ENCODE measurements at regions not wholly inside any gene's neighbourhood (a gene's known extent, or its start where the extent isn't known, plus 50 kb on each side); places are given as distances from the start of the nearest gene placed in this dataset.

- H3K4me1 Mint-ChIP-seq (ENCODE audit: low read depth): peaks cover 2% of the 10 kb centered on the region
- peaks cover 6% of the 10 kb centered on the region for H3K9me3 Mint-ChIP-seq
- H3K27ac ChIP-seq (ENCODE audit: low read depth in 1 of 2, low read length in 2 of 2): no peak overlapping the region
- no peak for TF ChIP-seq CTCF (IDR thresholded peaks at IDR 0.05)
- no peak for ATAC-seq (ENCODE audit: poor library complexity)
- H3K27me3 ChIP-seq (ENCODE audit: control insufficient read depth in 1 of 2, insufficient read depth in 2 of 2, low read length in 2 of 2): no peaks in the 10 kb centered on the region
- intact Hi-C loops (cut with DNase I, micrococcal nuclease): no loop called here
- ChIA-PET POLR2A (no interaction called here), CTCF (interaction anchor here (0.9 kb wide), 1 partner anchor 36 kb away, joined by 3 read pairs; no protein-coding TSS in a partner anchor)
- peaks cover 0 to 6% of the 10 kb centered on the region in 2 experiments for H3K9me3 ChIP-seq (ENCODE audit: control insufficient read depth in 1 of 2, insufficient read depth in 1 of 2, low read length in 2 of 2)
- H3K27ac Mint-ChIP-seq: no peak overlapping the region
- H3K27me3 Mint-ChIP-seq: peaks cover 3% of the 10 kb centered on the region
- H3K4me3 Mint-ChIP-seq: no peak overlapping the region
- H3K4me3 ChIP-seq (ENCODE audit: low read length): no peak overlapping the region
- no peak for DNase-seq
- no peaks in the 10 kb centered on the region for H3K4me1 ChIP-seq (ENCODE audit: insufficient read depth, low read length)
- no peaks in the 10 kb centered on the region for H3K36me3 Mint-ChIP-seq (ENCODE audit: low read depth)
- no peaks in the 10 kb centered on the region for H3K36me3 ChIP-seq (ENCODE audit: insufficient read depth, low read length)
Observed at GRCh38 chr12:116642683-116643082, 83.5 kb downstream of the MAP1LC3B2 start.

- Histone ChIP-seq H3K36me3 (ENCODE audit: insufficient read depth, low read length) (no peaks in the 10 kb centered on the region), H3K4me3 (ENCODE audit: low read length) (no peak overlapping the region), H3K27me3 (ENCODE audit: control insufficient read depth in 1 of 2, insufficient read depth in 2 of 2, low read length in 2 of 2) (no peaks in the 10 kb centered on the region), H3K27ac (ENCODE audit: low read depth in 1 of 2, low read length in 2 of 2) (no peak overlapping the region), H3K4me1 (ENCODE audit: insufficient read depth, low read length) (no peaks in the 10 kb centered on the region), H3K9me3 (ENCODE audit: control insufficient read depth in 1 of 2, insufficient read depth in 1 of 2, low read length in 2 of 2) (peaks cover 0 to 6% of the 10 kb centered on the region in 2 experiments)
- no peak for TF ChIP-seq CTCF (IDR thresholded peaks at IDR 0.05)
- H3K27ac Mint-ChIP-seq: no peak overlapping the region
- no peaks in the 10 kb centered on the region for H3K27me3 Mint-ChIP-seq
- ChIA-PET CTCF (no interaction called here), POLR2A (no interaction called here)
- no peak overlapping the region for H3K4me3 Mint-ChIP-seq
- ATAC-seq (ENCODE audit: poor library complexity): no peak
- H3K4me1 Mint-ChIP-seq (ENCODE audit: low read depth): no peaks in the 10 kb centered on the region
- peaks cover 6% of the 10 kb centered on the region for H3K9me3 Mint-ChIP-seq
- no peaks in the 10 kb centered on the region for H3K36me3 Mint-ChIP-seq (ENCODE audit: low read depth)
- intact Hi-C loops (cut with DNase I, micrococcal nuclease): no loop called here
- no peak for DNase-seq
Observed at GRCh38 chr12:116642106-116642505, 82.9 kb downstream of the MAP1LC3B2 start.

- peaks cover 6% of the 10 kb centered on the region for H3K9me3 Mint-ChIP-seq
Observed at GRCh38 chr12:116640281-116640680, 81.1 kb downstream of the MAP1LC3B2 start.

More at GRCh38 chr12:116640281-116640680, 81.1 kb downstream of the MAP1LC3B2 start:
- Histone ChIP-seq H3K9me3 (ENCODE audit: control insufficient read depth in 1 of 2, insufficient read depth in 1 of 2, low read length in 2 of 2) (peaks cover 0 to 6% of the 10 kb centered on the region in 2 experiments), H3K4me3 (ENCODE audit: low read length) (no peak overlapping the region), H3K4me1 (ENCODE audit: insufficient read depth, low read length) (no peaks in the 10 kb centered on the region), H3K27me3 (ENCODE audit: control insufficient read depth in 1 of 2, insufficient read depth in 2 of 2, low read length in 2 of 2) (peaks cover 0 to 2% of the 10 kb centered on the region in 2 experiments), H3K36me3 (ENCODE audit: insufficient read depth, low read length) (no peaks in the 10 kb centered on the region), H3K27ac (ENCODE audit: low read depth in 1 of 2, low read length in 2 of 2) (no peak overlapping the region)
- no peak overlapping the region for H3K4me3 Mint-ChIP-seq
- no peak for TF ChIP-seq CTCF (IDR thresholded peaks at IDR 0.05)
- POLR2A ChIA-PET: no interaction called here
- H3K4me1 Mint-ChIP-seq (ENCODE audit: low read depth): no peaks in the 10 kb centered on the region
- no peaks in the 10 kb centered on the region for H3K36me3 Mint-ChIP-seq (ENCODE audit: low read depth)
- H3K27ac Mint-ChIP-seq: no peak overlapping the region
- intact Hi-C loops (cut with DNase I, micrococcal nuclease): no loop called here
- ATAC-seq (ENCODE audit: poor library complexity): no peak
- DNase-seq: no peak
- no peaks in the 10 kb centered on the region for H3K27me3 Mint-ChIP-seq
- CTCF ChIA-PET: no interaction called here

All from CD4-positive, alpha-beta T cell (primary cell).